Endothelial cell of umbilical vein (primary cell): ENCODE measurements at regions not wholly inside any gene's neighbourhood (a gene's known extent, or its start where the extent isn't known, plus 50 kb on each side); places are given as distances from the start of the nearest gene placed in this dataset.

Experiments used
- BruUV-seq: library from RNA; stranded (reverse); fragments of 400-500 nt; replicated peaks from 2 replicates; lab custom pipeline; 2021; lab: Mats Ljungman, UMichigan
- CTCF ChIA-PET: fragments of 300-600, 350-600 bp; sonication (Branson Sonifier 250); formaldehyde crosslinking; loops from one replicate; lab custom pipeline; 2021; ENCODE audit warnings: antibody characterized with exemption, inconsistent platforms; lab: Charles Lee
- POLR2A ChIA-PET: fragments of 300-600, 350-600 bp; sonication (Branson Sonifier 250); formaldehyde crosslinking; loops from one replicate; lab custom pipeline; 2021; ENCODE audit warnings: antibody characterized with exemption, inconsistent platforms; lab: Charles Lee
- DNase-seq: peaks from one replicate; pipeline ENCODE4 v3.0.0-alpha.2; 2011; ENCODE audit warnings: low read depth, low spot score
- FAIRE-seq: peaks from 2 replicates; lab custom pipeline; 2011; peaks lifted over from hg19 to GRCh38; lab: Jason Lieb, UNC
- H2AFZ ChIP-seq: 2 replicates; pipeline ENCODE4 v1.6.0; 2012; ENCODE audit warnings: low read depth, low read length, control low read depth, inconsistent platforms
- H3K27ac ChIP-seq: 2 replicates; pipeline ENCODE4 v1.5.1; 2011; ENCODE audit warnings: low read depth, mild to moderate bottlenecking, control low read depth, low read length, moderate library complexity; ENCODE audit not compliant: insufficient read depth
- H3K27me3 ChIP-seq, 2 experiments: 2 replicates each; pipeline versions ENCODE4 v1.6.0 to v1.6.1; 2011; ENCODE audit warnings: low read length in 2 of 2, mixed read lengths in 1 of 2; ENCODE audit not compliant: control insufficient read depth in 2 of 2, insufficient read depth in 2 of 2
- H3K36me3 ChIP-seq, 2 experiments: 2 replicates in 1 of 2; 3 replicates in 1 of 2; pipeline ENCODE4 v1.5.1; 2011; ENCODE audit warnings: low read length in 2 of 2, mild to moderate bottlenecking in 1 of 2, moderate library complexity in 1 of 2; ENCODE audit not compliant: control insufficient read depth in 2 of 2, insufficient read depth in 2 of 2; ENCODE audit errors: extremely low read depth in 1 of 2
- H3K4me1 ChIP-seq: 3 replicates; pipeline ENCODE4 v1.5.1; 2011; ENCODE audit warnings: mild to moderate bottlenecking, low read length; ENCODE audit not compliant: control insufficient read depth, insufficient read depth; ENCODE audit errors: extremely low read depth
- H3K4me2 ChIP-seq: 2 replicates; pipeline ENCODE4 v1.6.1; 2011; ENCODE audit warnings: low read length, control low read depth, mixed read lengths; ENCODE audit not compliant: insufficient read depth
- H3K4me3 ChIP-seq, 3 experiments: fragments of 200-600 bp in 1 of 3; sonication (generic), shearing (Covaris generic) in 1 of 3; replicated peaks in 1 of 3; 2 replicates each; pipeline ENCODE4 v1.5.1; 2011 to 2016; ENCODE audit warnings: control low read depth in 3 of 3, low read length in 3 of 3, mild to moderate bottlenecking in 2 of 3, inconsistent platforms in 1 of 3, low read depth in 1 of 3, moderate library complexity in 1 of 3; ENCODE audit not compliant: insufficient read depth in 1 of 3
- H3K79me2 ChIP-seq: 2 replicates; pipeline ENCODE4 v1.6.0; 2012; ENCODE audit warnings: low read length, inconsistent platforms; ENCODE audit not compliant: control insufficient read depth, insufficient read depth
- H3K9ac ChIP-seq: replicated peaks from 2 replicates; pipeline ENCODE3; 2011; ENCODE audit warnings: low read length, control low read depth; ENCODE audit not compliant: insufficient read depth; ENCODE audit errors: extremely low read depth
- H3K9me1 ChIP-seq: replicated peaks from 3 replicates; pipeline ENCODE4 v1.6.0; 2011; ENCODE audit warnings: mild to moderate bottlenecking, low read length; ENCODE audit not compliant: control insufficient read depth, insufficient read depth; ENCODE audit errors: extremely low read depth
- H3K9me3 ChIP-seq: replicated peaks from 2 replicates; pipeline ENCODE4 v1.5.1; 2012; ENCODE audit warnings: low read length, inconsistent platforms; ENCODE audit not compliant: control insufficient read depth, insufficient read depth
- H4K20me1 ChIP-seq: replicated peaks from 2 replicates; pipeline ENCODE3; 2011; ENCODE audit warnings: mild to moderate bottlenecking, low read length; ENCODE audit not compliant: control insufficient read depth, insufficient read depth; ENCODE audit errors: extremely low read depth
- CTCF ChIP-seq, 2 donors: IDR thresholded peaks; 1 replicate in 1 of 2; 2 replicates in 1 of 2; pipeline ENCODE4 v1.5.1; 2011; ENCODE audit warnings: low read length in 2 of 2, mild to moderate bottlenecking in 2 of 2, moderate library complexity in 2 of 2, control low read depth in 1 of 2, inconsistent platforms in 1 of 2, low read depth in 1 of 2; ENCODE audit not compliant: insufficient read depth in 1 of 2; ENCODE audit errors: extremely low read depth in 1 of 2
- EZH2 ChIP-seq: IDR thresholded peaks from 2 replicates; pipeline ENCODE4 v1.6.1; 2012; ENCODE audit warnings: borderline replicate concordance, low read depth, mild to moderate bottlenecking, moderate library complexity, low read length, inconsistent platforms; ENCODE audit not compliant: severe bottlenecking
- FOS ChIP-seq: IDR thresholded peaks from 2 replicates; pipeline ENCODE4 v1.6.1; 2011; ENCODE audit warnings: mild to moderate bottlenecking, low read length, moderate library complexity, borderline replicate concordance; ENCODE audit not compliant: insufficient read depth
- GATA2 ChIP-seq: IDR thresholded peaks from 2 replicates; pipeline ENCODE4 v1.7.0; 2011; ENCODE audit warnings: low read depth, mild to moderate bottlenecking, moderate library complexity, mixed read lengths, low read length; ENCODE audit not compliant: insufficient read length, insufficient read depth
- JUN ChIP-seq: IDR thresholded peaks from 2 replicates; pipeline ENCODE4 v1.6.1; 2011; ENCODE audit warnings: borderline replicate concordance, low read depth; ENCODE audit not compliant: insufficient read length, insufficient read depth
- MAX ChIP-seq: IDR thresholded peaks from 2 replicates; pipeline ENCODE4 v1.6.1; 2011; ENCODE audit not compliant: insufficient read depth, insufficient read length
- MYC ChIP-seq: IDR thresholded peaks from one replicate; pipeline ENCODE4 v1.6.1; 2011; ENCODE audit warnings: mild to moderate bottlenecking, low read depth, low read length
- POLR2A ChIP-seq: IDR thresholded peaks from 2 replicates; pipeline ENCODE4 v1.6.1; 2012; ENCODE audit warnings: low read depth, mild to moderate bottlenecking, control low read depth, low read length
- POLR2AphosphoS5 ChIP-seq: IDR thresholded peaks from 2 replicates; pipeline ENCODE4 v1.6.1; 2012; ENCODE audit warnings: low read depth, mild to moderate bottlenecking, control low read depth, low read length, moderate library complexity; ENCODE audit not compliant: insufficient read depth
- dilution Hi-C: fragments of 300-500 bp; cut with MboI; formaldehyde crosslinking; loops from one replicate; pipeline ENCODE4 v1.15.0; 2019; ENCODE audit warnings: low sequenced_read_pairs; ENCODE audit not compliant: extremely low pct_ligation_motif_present
- intact Hi-C: fragments of 100-400 bp; cut with micrococcal nuclease; formaldehyde crosslinking; loops from one replicate; pipeline ENCODE4 v1.10.0; 2022

- no TSS peak for BruUV-seq
- no peaks in the 10 kb centered on the region for H3K9me1 ChIP-seq
- DNase-seq (no peak), FAIRE-seq (no peak)
- POLR2A ChIA-PET: no interaction called here
- H3K9ac ChIP-seq: no peak overlapping the region
- H3K4me2 ChIP-seq: no peak overlapping the region
- CTCF ChIA-PET: no interaction called here
- H3K79me2 ChIP-seq: no peaks in the 10 kb centered on the region
- intact Hi-C loops: no loop called here
- no peaks in the 10 kb centered on the region for H4K20me1 ChIP-seq
- H3K4me3 ChIP-seq: no peak overlapping the region
- dilution Hi-C loops: no loop called here
- H3K9me3 ChIP-seq: no peaks in the 10 kb centered on the region
- no peak overlapping the region for H3K27ac ChIP-seq
- no peaks in the 10 kb centered on the region for H3K27me3 ChIP-seq
- no peaks in the 10 kb centered on the region for H3K36me3 ChIP-seq
- TF ChIP-seq POLR2AphosphoS5 (no peak), JUN (no peak), CTCF (IDR thresholded peaks at IDR 0.05; ENCODE audit: extremely low read depth in 1 of 2, insufficient read depth in 1 of 2, low read depth in 1 of 2, low read length in 2 of 2) (no peak), FOS (no peak), POLR2A (no peak)
- H2AFZ ChIP-seq: no peak overlapping the region
- no peaks in the 10 kb centered on the region for H3K4me1 ChIP-seq
Observed at GRCh38 chr6:1475174-1475573, 85.8 kb downstream of the FOXF2 start.

GRCh38 chr6:1477432-1478090, 88.2 kb downstream of the FOXF2 start:
- H3K36me3 ChIP-seq: no peaks in the 10 kb centered on the region
- H3K79me2 ChIP-seq: no peaks in the 10 kb centered on the region
- H3K27me3 ChIP-seq: no peaks in the 10 kb centered on the region
- H3K9me3 ChIP-seq: no peaks in the 10 kb centered on the region
- no peak overlapping the region for H3K27ac ChIP-seq
- no peak for FAIRE-seq
- H3K9me1 ChIP-seq: no peaks in the 10 kb centered on the region
- ChIA-PET CTCF (interaction anchor here (1.1 kb wide), 1 partner anchor 9 kb away, joined by 5 read pairs; no protein-coding TSS in a partner anchor), POLR2A (no interaction called here)
- no peaks in the 10 kb centered on the region for H4K20me1 ChIP-seq
- intact Hi-C loops (no loop called here), dilution Hi-C loops (no loop called here)
- BruUV-seq: no TSS peak
- H3K4me3 ChIP-seq: no peak overlapping the region
- TF ChIP-seq POLR2A (no peak), GATA2 (no peak), JUN (no peak), FOS (no peak), MAX (no peak), MYC (no peak), CTCF (IDR thresholded peaks at IDR 0.05; ENCODE audit: extremely low read depth in 1 of 2, insufficient read depth in 1 of 2, low read depth in 1 of 2, low read length in 2 of 2) (no peak), EZH2 (no peak), POLR2AphosphoS5 (no peak)
- no peak overlapping the region for H2AFZ ChIP-seq
- H3K9ac ChIP-seq: no peak overlapping the region
- peak; percentile 58 for DNase-seq
- H3K4me2 ChIP-seq: no peak overlapping the region
- H3K4me1 ChIP-seq: no peaks in the 10 kb centered on the region
